NCI-H1105 (cell line): ENCODE measurements at regions not wholly inside any gene's neighbourhood (a gene's known extent, or its start where the extent isn't known, plus 50 kb on each side); places are given as distances from the start of the nearest gene placed in this dataset.

ENCODE experiments used
- DNase-seq: peaks from one replicate; lab custom pipeline; 2025; lab: John Stamatoyannopoulos, UW

GRCh38 chr11:134763030-134763388 lies 351.0 kb upstream of the B3GAT1 start:
- DNase-seq = no peak

- no peak for DNase-seq
Observed at GRCh38 chr11:134762248-134763029, 350.4 kb upstream of the B3GAT1 start.

GRCh38 chr11:134761926-134762247 lies 349.8 kb upstream of the B3GAT1 start:
- no peak for DNase-seq

- no peak for DNase-seq
Observed at GRCh38 chr11:134761386-134761785, 349.3 kb upstream of the B3GAT1 start.

- no peak for DNase-seq
Observed at GRCh38 chr11:134760957-134761356, 348.9 kb upstream of the B3GAT1 start.

GRCh38 chr11:134760299-134760698 lies 348.3 kb upstream of the B3GAT1 start:
- no peak for DNase-seq

GRCh38 chr11:134759855-134760254 lies 347.8 kb upstream of the B3GAT1 start:
- no peak for DNase-seq

GRCh38 chr11:134759274-134759673 lies 347.2 kb upstream of the B3GAT1 start:
- no peak for DNase-seq

- no peak for DNase-seq
Observed at GRCh38 chr11:134758342-134758931, 346.4 kb upstream of the B3GAT1 start.

GRCh38 chr11:134757633-134758032 lies 345.6 kb upstream of the B3GAT1 start:
- DNase-seq = no peak

- no peak for DNase-seq
Observed at GRCh38 chr11:134756811-134757540, 344.9 kb upstream of the B3GAT1 start.

- DNase-seq = no peak
Observed at GRCh38 chr11:134755535-134755934, 343.5 kb upstream of the B3GAT1 start.

GRCh38 chr11:134754521-134755198 lies 342.6 kb upstream of the B3GAT1 start:
- DNase-seq = no peak

GRCh38 chr11:134753771-134754520 lies 341.9 kb upstream of the B3GAT1 start:
- DNase-seq = no peak

- no peak for DNase-seq
Observed at GRCh38 chr11:134752964-134753770, 341.1 kb upstream of the B3GAT1 start.

GRCh38 chr11:134752526-134752925 lies 340.5 kb upstream of the B3GAT1 start:
- no peak for DNase-seq

- DNase-seq = no peak
Observed at GRCh38 chr11:134751766-134752165, 339.7 kb upstream of the B3GAT1 start.

GRCh38 chr11:134751031-134751585 lies 339.1 kb upstream of the B3GAT1 start:
- no peak for DNase-seq

GRCh38 chr11:134750619-134751018 lies 338.6 kb upstream of the B3GAT1 start:
- no peak for DNase-seq

- no peak for DNase-seq
Observed at GRCh38 chr11:134749040-134749839, 337.2 kb upstream of the B3GAT1 start.
